ENCODE measurements at regions not wholly inside any gene's neighbourhood (a gene's known extent, or its start where the extent isn't known, plus 50 kb on each side); places are given as distances from the start of the nearest gene placed in this dataset.

DNA sequence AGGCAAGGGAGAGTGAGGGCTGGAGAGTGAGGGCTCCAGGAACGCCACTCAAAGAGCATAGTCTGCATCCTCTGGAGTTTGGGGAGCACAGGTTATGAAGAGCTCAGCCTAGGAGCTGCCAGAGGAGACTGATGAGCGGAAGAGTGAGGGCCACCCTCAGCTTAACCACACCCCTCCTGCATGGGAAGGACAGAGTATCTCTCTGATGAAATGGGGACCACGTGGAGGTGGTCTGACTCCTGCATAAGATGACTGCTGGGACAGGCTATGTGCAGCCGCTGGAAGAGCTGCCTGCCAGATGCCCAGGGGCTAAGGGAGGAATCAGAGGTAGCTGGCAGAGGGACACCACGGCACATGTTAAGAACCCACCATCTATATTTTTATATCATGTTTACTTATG is 162.9 kb upstream of the POU2AF2 start:
- no peak overlapping the region for H3K27ac ChIP-seq
- H3K27me3 ChIP-seq (replicated peaks; ENCODE audit: insufficient read depth) = no peaks in the 10 kb centered on the region
- no peak overlapping the region for H3K4me3 ChIP-seq
- intact Hi-C loops (cut with DNase I) = no loop called here
- DNase-seq (ENCODE audit: low spot score) = no peak
- no peaks in the 10 kb centered on the region for H3K9me3 ChIP-seq
- WGBS = 66% methylated on average over 5 of the region's 5 CpGs
- TF ChIP-seq POLR2A (IDR thresholded peaks at IDR 0.05) = no peak
- no peak for TF ChIP-seq POLR2AphosphoS5 (IDR thresholded peaks at IDR 0.05)
- no peak for TF ChIP-seq CTCF (IDR thresholded peaks at IDR 0.05)
- no peaks in the 10 kb centered on the region for H3K36me3 ChIP-seq
- no peaks in the 10 kb centered on the region for H3K4me1 ChIP-seq (replicated peaks)

- TF ChIP-seq CTCF (IDR thresholded peaks at IDR 0.05) = no peak
- no peak for TF ChIP-seq POLR2A (IDR thresholded peaks at IDR 0.05)
- TF ChIP-seq POLR2AphosphoS5 (IDR thresholded peaks at IDR 0.05) = no peak
- Histone ChIP-seq H3K27ac (no peak overlapping the region), H3K4me3 (no peak overlapping the region), H3K27me3 (replicated peaks; ENCODE audit: insufficient read depth) (no peaks in the 10 kb centered on the region), H3K9me3 (no peaks in the 10 kb centered on the region), H3K4me1 (replicated peaks) (no peaks in the 10 kb centered on the region), H3K36me3 (no peaks in the 10 kb centered on the region)
- no peak for DNase-seq (ENCODE audit: low spot score)
- 59% methylated on average over 3 of the region's 3 CpGs for WGBS
- intact Hi-C loops (cut with DNase I) = no loop called here
Measured at GRCh38 chr11:111081021-111081511, 164.5 kb upstream of the POU2AF2 start.

DNA sequence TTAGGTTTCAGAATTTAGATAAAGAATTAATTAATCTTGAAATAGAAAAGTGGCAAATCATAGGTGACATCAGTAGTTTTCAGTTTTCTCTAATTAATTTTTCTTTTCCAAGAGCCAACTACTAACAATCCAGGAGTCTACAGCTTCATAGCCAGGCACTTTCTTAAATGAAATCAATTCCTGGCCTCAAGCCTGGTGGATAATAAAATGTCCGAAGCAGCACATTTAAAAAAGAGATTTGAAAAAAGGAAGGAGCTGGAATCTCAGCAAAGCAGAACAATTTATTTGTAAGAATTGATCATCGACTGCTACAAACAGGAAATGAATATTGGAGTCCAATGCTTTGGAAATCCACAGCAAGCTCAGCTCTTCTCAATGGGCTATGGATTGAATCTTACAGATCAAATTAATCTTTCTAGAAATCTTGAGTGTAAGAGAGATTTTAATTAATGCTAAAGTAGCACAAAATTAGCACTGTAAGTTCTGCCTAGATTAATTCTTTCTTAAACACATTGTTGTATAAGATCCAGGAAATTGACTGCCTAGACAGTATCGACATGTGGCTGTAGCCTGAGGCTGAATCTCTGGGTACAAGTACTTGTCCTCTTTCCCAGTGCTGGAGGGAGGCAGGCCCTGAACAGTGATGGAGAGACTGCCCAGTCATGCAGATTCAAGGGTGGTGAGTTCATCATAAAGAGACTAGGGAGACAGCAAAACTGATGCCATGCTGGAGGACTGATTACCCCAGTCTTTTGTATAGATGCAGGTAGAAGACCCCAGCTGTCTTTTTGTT is 167.8 kb upstream of the POU2AF2 start:
- no peak overlapping the region for H3K4me3 ChIP-seq
- no peaks in the 10 kb centered on the region for H3K4me1 ChIP-seq (replicated peaks)
- WGBS = 58% methylated on average over 3 of the region's 3 CpGs
- no peaks in the 10 kb centered on the region for H3K9me3 ChIP-seq
- no peak overlapping the region for H3K27ac ChIP-seq
- no peaks in the 10 kb centered on the region for H3K27me3 ChIP-seq (replicated peaks; ENCODE audit: insufficient read depth)
- no peak for DNase-seq (ENCODE audit: low spot score)
- no peaks in the 10 kb centered on the region for H3K36me3 ChIP-seq
- intact Hi-C loops (cut with DNase I) = no loop called here
- no peak for TF ChIP-seq CTCF (IDR thresholded peaks at IDR 0.05)
- TF ChIP-seq POLR2AphosphoS5 (IDR thresholded peaks at IDR 0.05) = no peak
- TF ChIP-seq POLR2A (IDR thresholded peaks at IDR 0.05) = no peak

DNA sequence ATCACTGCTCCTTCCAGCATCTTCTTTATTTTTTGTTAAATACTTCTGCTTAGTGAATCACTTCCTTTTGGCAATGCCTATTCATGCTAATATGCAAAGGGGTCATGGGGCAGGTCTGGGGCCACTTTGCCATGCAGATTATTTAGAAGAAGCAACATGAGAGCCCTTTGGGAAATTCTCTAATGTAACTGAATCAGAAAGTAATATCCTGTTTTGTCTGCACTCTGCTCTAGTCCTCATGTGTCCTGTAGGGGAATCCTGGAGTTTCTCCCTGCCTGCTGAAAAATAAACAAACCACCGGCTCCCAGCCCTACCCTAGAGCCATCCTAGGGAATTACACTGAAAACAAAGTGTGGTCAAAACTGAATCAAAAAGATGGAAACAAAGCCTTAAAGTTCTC is 176.5 kb upstream of the POU2AF2 start:
- WGBS = 15% methylated on average over 1 of the region's 1 CpG
- DNase-seq (ENCODE audit: low spot score) = no peak
- no peaks in the 10 kb centered on the region for H3K9me3 ChIP-seq
- H3K4me3 ChIP-seq = no peak overlapping the region
- no peaks in the 10 kb centered on the region for H3K36me3 ChIP-seq
- no peaks in the 10 kb centered on the region for H3K27me3 ChIP-seq (replicated peaks; ENCODE audit: insufficient read depth)
- H3K27ac ChIP-seq = no peak overlapping the region
- intact Hi-C loops (cut with DNase I) = no loop called here
- TF ChIP-seq POLR2AphosphoS5 (IDR thresholded peaks at IDR 0.05) (no peak), POLR2A (IDR thresholded peaks at IDR 0.05) (no peak), CTCF (IDR thresholded peaks at IDR 0.05) (no peak)
- no peaks in the 10 kb centered on the region for H3K4me1 ChIP-seq (replicated peaks)

- DNase-seq (ENCODE audit: low spot score) = no peak
- H3K27ac ChIP-seq = no peak overlapping the region
- H3K27me3 ChIP-seq (replicated peaks; ENCODE audit: insufficient read depth) = no peaks in the 10 kb centered on the region
- H3K36me3 ChIP-seq = no peaks in the 10 kb centered on the region
- H3K4me3 ChIP-seq = no peak overlapping the region
- TF ChIP-seq POLR2AphosphoS5 (IDR thresholded peaks at IDR 0.05) (no peak), POLR2A (IDR thresholded peaks at IDR 0.05) (no peak), CTCF (IDR thresholded peaks at IDR 0.05) (no peak)
- no peaks in the 10 kb centered on the region for H3K9me3 ChIP-seq
- H3K4me1 ChIP-seq (replicated peaks) = no peaks in the 10 kb centered on the region
- 83% methylated on average over 1 of the region's 1 CpG for WGBS
- intact Hi-C loops (cut with DNase I) = no loop called here
Measured at GRCh38 chr11:111067994-111068393, 177.5 kb upstream of the POU2AF2 start.
